HG02610 (cell line): ENCODE measurements at regions not wholly inside any gene's neighbourhood (a gene's known extent, or its start where the extent isn't known, plus 50 kb on each side); places are given as distances from the start of the nearest gene placed in this dataset.
"Not testable (repeated sequence)": the region's sequence is repeated elsewhere in the genome, so short reads cannot be mapped to it uniquely, and the experiment has no call there.

ENCODE experiments used
- ATAC-seq: cut with Tn5 transposase; IDR thresholded peaks from one replicate; pipeline ENCODE4 v1.9.1; 2021; ENCODE audit warnings: mild to moderate bottlenecking, moderate library complexity; ENCODE audit not compliant: unreplicated experiment

DNA sequence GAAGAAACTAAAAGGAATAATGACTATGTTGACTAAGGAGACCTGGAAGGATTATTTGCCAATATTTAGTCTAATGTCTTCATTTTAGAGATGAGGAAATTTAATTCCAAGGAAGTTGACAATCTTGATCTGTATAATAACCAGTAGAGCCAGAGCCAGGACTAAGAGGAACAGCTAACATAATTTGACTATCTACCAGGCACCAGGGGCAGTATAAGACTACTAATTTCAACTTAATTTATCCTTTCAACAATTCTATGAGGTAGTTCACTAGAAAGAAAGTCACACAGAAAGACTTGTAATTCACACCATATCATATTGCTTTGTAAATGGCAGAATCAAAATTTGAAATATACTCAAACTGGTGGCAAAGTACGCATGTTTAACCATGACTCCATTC is 273.0 kb upstream of the STXBP5 start:
- no peak for ATAC-seq

DNA sequence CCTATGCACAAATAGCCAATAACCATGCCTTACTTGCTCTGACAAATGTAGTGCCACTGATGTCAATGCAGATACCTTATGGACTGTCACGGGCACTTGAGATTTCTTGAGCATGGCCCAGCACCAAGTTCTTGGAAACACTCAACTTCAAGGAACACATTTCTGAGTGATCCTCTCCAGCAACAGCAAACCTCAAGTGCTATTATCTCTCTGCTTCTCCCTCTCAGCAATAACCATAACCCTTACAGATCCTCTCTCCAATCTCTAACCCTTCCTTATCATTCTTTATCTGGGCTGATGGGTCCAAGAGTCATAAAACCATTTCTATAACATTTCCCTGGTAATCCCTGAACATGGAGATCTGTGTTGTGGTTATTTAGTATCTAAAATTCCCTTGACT is 266.9 kb upstream of the STXBP5 start:
- no peak for ATAC-seq

DNA sequence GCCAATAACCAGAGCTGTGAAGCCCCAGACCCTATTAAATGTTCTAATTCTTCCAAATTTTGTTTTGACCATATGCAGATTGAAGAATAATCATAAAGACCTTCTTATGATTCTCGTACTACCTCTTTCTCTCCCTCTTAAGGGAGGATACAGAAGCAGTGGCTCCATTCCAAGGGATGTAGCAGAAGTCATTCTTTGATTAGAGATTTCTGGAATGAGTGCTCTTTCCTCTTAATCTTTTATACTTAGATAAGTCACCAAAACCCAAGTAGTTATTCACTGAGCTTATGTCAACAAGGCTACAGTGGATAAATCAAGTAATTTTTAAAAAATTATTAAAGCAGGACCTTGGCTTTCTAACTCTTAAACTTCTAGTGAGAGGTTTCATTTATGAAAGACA is 266.0 kb upstream of the STXBP5 start:
- ATAC-seq = no peak

DNA sequence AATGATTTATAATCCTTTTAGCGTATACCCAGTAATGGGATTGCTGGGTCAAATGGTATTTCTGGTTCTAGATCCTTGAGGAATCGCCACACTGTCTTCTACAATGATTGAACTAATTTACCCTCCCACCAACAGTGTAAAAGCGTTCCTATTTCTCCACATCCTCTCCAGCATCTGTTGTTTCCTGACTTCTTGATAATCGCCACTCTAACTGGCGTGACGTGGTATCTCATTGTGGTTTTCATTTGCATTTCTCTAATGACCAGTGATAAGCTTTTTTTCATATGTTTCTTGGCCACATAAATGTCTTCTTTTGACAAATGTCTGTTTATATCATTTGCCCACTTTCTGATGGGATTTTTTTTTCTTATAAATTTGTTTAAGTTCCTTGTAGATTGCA is 264.8 kb upstream of the STXBP5 start:
- not testable (repeated sequence) for ATAC-seq

DNA sequence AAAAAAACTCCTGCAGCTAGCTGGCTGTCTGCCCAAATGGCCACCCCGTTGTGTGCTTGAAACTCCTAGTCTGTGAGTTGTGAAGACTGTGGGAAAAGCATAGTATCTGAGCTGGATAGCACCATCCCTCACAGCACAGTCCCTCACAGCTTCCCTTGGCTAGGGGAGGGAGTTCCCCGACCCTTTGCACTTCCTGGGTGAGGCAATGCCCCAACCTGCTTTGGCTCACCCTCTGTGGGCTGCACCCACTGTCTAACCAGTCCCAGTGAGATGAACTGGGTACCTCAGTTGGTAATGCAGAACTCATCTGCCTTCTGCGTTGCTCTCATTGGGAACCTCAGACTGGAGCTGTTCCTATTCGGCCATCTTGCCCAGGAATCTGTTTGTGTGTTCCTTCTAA is 260.6 kb upstream of the STXBP5 start:
- no peak for ATAC-seq

DNA sequence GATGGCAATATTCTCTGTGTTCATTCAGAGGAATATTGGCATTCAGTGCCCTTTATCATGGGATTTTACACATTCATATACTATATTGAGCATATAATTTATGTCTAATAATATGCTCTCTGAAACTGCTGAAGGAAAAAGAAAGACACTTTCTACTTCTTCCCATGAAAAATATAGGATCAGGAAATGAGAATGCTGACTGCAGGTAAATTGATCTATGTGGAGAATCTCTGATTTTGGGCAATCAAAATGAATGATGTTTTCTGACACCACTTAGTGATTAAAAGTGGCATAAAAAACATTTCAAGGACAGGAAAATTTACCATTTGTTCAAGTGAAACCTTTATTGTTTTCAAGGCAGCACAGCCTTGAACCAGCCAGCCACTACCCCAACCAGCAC is 260.1 kb upstream of the STXBP5 start:
- ATAC-seq = no peak

DNA sequence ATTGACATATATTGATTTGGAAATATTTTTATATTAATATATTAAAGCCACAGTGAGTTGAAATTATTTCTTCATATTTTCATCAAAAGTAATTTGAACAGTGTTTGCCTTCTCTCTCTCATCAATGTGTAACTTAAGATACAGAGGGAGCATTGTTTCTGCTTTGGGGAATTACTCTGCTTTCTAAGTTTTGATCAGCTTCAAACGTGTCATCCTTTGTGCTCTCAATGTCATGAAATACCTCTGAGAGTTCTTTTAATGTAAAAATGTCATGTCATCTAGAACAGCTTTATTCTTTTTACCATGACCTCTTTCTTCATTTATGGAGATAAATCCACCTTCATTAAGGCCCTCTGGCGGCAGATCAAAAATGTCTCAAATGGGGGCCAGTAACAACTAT is 259.4 kb upstream of the STXBP5 start:
- ATAC-seq = no peak

DNA sequence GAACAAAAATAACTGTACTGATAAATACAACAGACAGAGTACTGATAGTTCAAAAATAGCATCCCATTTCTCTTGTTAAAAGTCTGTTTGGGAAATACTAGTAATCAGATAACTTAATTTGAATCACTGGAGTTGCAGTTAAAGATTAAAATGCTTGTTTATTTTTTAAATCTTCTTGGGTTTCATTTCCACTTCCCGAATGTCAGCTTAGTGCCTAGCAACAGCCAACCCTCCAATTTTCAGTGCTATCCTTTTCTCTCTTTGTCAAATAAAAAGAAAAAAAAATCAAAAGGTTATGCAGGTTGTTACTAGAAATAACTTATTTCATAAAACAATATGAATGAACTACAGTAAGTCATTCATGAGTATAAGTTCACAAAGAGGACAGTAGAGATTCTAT is 257.7 kb upstream of the STXBP5 start:
- no peak for ATAC-seq

DNA sequence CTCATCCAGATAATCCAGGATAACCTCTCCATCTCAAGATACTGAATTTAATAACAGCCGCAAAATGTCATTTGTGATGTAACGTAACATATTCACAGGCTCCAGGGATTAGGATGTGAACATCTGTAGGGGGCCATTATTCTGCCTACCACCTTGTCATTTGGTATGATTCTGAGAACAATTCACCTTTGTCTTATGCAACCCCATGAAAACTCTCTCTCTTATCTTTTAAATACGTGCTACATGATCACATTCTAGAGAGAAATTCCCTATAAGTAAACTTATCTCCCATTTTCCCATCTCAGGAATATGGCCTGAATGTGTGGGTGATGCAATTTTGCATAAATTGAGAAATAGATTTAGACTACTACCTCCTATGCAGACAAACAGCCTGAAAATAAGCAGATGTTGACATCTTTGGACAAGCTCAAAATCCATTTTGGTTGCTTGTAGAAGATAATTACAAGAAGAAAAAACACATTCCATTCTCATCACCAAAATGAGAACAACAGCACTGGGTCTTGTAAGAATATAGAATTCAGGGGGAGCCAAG is 255.4 kb upstream of the STXBP5 start:
- no peak for ATAC-seq

DNA sequence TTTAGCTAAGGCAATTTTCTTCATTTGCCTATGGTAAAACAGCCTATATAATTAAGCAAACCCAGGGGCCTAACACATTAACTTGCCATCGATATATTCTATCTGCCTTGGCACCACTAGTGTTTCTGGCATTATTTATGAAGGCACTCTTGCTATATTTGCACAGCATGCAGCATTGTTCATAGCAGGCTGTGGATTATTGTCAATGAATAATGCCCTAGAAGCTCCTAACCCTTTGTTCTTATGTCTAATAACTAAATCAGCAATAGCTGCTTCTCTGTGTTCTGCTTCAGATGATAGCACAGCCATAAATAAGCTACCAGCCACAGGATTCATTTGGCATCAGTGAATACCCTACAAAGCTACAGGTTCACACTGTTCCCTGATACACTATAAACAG is 254.8 kb upstream of the STXBP5 start:
- ATAC-seq = no peak

DNA sequence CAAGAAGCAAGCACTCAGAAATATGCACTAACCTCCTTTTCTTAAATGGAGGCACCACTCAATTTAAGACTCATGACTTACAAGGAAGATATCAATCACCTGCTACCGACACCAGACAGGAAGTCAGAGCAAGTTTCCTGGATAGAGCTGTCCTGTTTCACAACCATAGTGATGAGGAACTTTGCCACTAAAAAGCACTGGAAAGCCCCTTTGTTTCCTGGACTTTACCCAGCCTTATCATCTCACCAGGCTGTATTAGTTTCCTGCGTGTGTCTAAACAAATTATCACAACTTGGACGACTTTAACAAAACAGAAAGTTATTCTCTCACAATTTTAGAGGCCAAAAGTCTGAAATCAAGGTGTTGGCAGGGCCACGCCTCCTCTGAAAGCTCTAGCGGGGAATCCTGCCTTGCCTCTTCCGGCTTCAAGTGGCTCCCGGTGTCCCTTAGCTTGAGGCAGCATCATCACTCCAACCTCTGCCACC is 253.8 kb upstream of the STXBP5 start:
- peak; percentile 46 for ATAC-seq

DNA sequence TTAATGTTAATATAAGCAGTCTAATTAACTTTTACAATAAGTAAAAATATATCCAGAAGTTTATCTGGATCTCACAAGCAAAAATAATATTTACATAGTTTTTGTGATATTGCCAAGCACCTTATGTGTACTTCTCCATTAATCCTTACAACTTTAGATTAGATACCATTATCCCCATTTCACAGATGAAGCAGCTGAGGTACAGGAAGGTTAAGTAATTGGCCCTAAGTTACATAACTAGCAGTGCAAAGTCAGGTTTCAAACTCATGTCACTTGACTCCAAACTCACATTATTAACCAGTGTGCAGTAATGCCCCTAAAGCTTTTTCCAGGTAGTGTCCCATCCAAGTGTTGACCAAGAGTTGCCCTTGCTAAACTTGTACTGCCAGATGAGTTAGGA is 248.6 kb upstream of the STXBP5 start:
- ATAC-seq = no peak

DNA sequence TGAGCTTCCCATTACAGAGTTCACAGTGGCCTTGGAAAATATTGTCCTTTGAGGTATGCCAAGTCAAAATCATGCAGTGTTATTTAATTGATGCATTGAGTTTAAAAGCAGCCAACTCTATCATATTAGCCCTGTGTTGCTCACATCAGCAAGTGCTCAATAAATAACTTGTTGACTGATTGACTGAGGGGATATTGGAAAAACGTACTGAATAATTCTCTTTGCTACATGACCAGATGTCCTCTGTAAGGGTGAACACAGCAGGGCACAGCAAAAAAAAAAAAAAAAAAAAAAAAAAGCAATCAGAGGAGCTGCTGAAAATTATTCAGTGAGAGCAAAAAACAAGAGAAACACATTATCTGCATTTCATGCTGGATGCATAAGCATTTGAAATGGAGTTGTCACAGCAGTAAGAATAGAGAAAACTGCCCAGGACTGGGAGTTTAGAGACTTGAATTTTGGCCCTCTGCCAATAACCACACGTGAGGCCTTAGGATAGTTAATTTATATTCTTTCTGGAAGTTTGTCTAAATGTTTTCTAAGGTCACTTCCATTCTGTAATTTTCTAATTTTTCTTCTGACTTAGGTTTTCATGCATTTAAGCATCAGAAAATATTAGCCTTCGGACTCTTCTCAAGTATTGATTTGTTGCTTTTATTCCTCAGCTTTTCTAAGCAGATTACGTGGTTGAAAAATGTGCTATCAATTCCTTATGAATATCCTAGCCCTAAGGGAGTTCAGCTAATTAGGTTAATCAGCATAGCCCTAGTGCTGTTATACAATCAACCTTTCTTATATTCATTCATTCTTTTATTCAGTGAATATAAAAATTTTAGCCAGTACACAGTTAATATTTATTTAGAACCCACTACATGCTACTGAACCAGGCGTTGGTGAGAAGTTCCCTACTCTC is 246.8 kb upstream of the STXBP5 start:
- ATAC-seq = no peak

DNA sequence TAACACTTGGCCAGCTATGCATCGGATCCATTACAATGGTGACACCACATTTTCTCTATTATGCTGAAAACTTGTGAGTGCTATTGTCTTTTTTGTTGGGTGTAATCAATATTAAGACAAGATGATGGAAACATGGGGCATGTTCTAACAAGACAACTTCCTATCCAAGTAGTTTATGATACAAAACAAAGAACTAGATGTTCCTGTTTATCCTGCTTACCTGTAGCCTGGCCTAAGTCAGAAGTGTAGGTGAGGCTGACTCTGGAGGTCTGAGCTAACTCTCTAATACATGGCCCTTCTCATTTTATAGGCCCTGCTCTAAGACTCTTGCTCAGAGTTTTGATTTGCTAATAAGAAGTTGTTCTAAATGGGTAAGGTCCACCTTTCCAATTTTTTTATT is 242.4 kb upstream of the STXBP5 start:
- no peak for ATAC-seq

DNA sequence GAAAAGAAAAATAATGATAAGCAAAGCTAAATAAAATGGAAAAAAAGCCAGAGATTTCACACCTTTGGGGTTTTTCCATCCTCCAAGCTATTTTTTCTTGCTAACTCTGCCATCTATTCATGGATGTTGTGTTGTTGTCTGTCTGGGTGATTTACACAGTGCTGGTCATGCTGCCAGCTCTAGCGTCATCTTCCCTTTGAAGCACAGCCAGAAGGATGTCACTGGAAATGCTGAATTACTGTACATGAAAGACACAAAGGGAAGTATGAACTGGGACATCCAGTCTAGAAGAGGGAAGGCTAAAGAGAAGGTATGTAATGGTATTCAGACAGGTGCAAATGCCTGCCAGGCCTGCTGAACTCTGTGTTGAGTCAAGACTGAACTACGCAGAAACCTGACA is 241.9 kb upstream of the STXBP5 start:
- no peak for ATAC-seq

DNA sequence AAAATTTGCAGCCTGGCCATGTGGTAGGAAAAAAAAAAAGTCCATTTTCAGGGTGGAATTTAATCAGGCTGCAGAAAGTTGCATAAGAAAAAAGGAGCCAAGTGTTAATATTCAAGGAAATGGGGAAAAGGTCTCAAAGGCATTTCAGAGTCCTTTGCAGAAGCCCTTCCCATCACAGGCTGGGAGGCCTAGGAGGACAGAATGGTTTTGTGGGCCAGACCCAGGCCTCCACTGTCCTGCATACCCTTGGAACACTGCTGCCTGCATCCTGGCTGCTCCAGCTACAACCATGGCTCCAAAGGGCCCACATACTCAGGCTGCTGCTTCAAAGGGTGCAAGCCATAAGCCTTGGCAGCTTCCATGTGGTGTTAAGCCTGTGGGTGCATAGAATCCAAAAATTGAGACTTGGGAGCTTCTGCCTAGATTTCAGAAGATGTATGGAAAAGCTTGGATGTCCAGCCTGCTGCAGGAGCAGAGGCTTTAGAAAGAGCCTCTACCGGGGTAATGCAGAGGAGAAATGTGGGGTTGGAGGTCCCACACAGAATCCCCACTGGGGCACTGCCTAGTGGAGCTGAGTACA is 239.0 kb upstream of the STXBP5 start:
- ATAC-seq = no peak

DNA sequence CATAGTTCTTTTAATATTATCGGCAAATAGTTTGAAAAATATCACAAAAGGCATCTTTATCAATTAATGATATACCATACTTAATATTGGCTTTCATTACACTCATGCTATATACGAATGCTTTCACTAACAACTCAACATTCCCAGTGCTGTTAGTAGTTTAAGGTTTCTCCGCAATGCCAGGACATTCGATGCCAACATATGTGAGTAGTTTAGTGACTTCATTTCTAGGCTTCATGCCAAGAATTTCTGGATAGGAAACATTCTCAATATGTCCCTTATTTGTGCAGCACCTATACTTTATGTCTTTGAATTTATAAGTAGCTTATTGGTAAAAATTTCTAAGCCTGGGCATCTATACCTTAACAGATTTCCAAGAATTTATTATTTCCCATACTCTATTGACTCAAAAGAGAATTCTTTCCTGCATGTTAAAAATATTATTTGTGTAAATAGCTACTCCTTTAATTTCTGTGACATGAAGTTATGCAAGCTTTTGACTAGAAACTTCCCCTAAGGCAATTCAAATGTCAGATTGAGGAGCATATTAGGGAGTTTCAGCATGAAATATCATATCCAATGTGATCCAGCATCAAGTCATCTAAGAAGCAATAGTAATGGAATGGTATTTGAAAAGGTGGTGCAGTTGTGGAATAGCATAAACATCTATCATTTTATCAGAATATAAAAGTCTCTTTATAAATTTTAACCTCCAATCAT is 236.0 kb upstream of the STXBP5 start:
- no peak for ATAC-seq

DNA sequence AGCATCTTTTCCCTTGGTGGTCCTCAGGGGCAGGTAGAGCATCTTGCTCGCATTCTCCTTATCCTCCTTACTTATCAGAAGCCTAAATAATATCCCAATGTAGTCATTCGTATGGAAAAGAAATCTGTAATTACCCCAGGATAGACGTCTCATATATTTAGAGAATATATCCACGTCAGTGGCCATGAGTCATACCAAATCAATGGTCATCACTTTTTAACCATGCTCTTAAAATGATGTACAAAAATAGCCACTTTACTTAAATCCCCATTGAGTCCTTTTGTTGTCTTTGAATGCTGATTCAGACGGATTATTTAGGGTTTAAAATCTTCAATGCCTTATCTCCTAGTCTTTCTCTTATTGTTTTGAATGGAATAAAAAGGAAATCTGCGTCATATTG is 231.7 kb upstream of the STXBP5 start:
- no peak for ATAC-seq

DNA sequence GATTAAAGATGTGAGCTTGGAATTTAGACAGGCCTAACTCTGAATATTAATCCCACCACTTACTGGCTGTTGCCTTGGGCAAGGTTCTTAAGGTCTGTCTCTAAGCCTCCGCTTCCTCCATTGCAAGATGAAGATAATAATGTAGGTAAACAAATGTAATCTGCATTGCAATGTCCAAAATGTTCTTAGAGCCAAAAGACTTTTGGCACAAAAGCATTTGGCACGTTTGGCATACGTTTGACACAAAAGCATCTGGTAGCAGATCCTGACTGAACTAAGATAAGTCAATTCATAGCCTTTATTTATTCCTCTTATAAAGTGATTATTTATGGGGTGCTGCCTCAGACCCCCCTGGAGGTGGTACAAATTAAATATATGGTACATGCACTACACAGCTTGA is 229.9 kb upstream of the STXBP5 start:
- no peak for ATAC-seq

DNA sequence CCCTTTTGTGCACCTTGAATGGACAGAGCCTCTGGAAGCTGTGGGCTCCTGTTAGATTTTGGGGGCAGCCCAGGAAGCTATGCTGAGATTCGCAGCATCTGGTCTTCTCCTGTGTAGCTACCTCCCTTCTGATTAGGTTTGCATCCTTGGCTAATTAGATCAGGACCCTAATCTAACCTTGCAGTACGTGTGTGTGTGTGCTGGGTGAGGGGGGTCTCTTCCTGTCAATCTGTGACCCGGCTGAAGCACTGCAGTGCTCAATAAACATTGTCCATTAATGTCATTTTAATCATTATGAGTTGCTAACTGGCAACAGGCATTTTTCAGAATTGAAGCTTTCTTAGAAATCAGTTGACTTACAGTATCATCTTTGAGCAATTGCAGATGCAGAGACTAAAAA is 229.1 kb upstream of the STXBP5 start:
- ATAC-seq = no peak

DNA sequence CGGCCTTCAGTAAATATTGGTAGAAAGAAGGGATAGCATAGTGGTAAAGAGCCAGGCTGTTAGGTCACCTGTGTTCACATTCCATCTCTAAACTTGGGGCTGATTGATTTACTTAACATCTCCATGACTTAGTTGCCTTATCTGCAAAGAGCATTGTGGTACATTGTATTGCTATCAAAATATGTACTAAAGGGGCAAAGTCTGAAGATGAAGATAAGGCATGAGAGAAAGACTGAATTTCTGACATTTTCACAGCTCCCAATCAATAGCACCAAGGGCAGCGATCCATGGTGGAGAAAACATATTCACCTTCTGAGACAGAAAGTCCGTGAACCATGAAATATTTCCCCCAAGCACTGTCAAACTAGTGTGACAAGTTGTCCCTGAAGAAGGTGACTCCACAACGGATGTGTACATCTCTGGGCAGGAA is 223.3 kb upstream of the STXBP5 start:
- ATAC-seq = no peak

DNA sequence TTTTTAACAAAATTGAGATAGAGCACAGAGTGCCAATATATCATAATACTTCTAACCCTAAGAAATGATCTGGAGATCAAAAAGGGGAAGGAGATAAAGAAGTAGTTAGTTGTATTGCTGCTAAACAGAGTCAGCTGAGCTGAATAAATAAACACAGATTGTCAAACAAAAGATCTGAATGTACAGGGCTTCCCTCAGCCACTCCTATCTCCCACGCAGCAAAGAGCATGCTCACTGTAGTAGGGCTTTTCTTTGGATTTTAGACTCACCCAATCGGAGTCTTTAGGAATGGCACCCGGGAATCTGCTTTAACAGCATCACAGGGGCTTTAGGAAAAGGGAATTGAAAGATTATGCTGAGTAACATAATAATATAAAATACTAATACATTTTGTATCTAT is 222.2 kb upstream of the STXBP5 start:
- no peak for ATAC-seq
